ENCODE measurements at regions not wholly inside any gene's neighbourhood (a gene's known extent, or its start where the extent isn't known, plus 50 kb on each side); places are given as distances from the start of the nearest gene placed in this dataset.

GRCh38 chr1:115233598-115233997 is 104.5 kb downstream of the NGF start:
- DNase-seq: no peak

DNA sequence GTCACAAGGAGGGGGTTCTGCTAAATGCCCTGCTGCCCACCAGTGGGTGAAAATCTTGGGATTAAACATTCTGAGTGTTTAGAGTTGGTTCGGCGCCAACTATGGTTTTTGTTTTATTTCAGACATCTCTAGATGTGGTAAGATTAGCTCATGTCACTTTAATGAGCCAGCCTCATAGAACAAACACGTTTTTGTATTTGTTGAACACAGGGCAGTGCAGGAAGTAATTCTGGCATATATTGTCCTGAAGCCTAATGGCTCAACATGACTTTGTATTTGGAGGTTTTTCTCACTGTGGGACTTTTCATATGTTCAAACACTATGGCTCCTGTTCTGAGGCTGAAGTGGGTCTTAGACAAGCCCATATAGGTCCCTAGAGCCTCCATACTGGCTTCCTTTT is 107.8 kb downstream of the NGF start:
- no peak for DNase-seq

- DNase-seq: no peak
These were observed 109.0 kb downstream of the NGF start for GRCh38 chr1:115229016-115229415.

DNA sequence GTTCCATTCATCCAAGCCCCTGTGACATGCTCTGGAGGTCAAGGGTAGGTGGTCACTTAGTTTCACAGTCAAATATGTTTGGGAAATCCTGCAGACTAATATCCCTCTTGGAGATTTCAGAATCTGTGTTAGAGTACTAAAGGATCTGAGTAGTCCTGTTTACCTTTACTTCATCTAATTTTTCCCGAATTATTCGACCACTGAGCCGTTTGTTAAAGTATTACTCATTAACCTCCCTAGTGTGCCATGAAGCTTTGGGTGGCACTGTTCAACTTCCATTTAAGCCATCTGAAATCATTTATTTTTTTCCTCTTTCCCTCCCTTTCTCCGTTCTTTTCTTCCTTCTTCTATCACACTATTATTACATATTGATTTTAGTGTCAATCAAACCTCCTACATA is 109.9 kb downstream of the NGF start:
- no peak for DNase-seq

GRCh38 chr1:115227346-115228082 is 110.5 kb downstream of the NGF start:
- no peak for DNase-seq

GRCh38 chr1:115225993-115226685 is 111.9 kb downstream of the NGF start:
- DNase-seq: no peak

DNA sequence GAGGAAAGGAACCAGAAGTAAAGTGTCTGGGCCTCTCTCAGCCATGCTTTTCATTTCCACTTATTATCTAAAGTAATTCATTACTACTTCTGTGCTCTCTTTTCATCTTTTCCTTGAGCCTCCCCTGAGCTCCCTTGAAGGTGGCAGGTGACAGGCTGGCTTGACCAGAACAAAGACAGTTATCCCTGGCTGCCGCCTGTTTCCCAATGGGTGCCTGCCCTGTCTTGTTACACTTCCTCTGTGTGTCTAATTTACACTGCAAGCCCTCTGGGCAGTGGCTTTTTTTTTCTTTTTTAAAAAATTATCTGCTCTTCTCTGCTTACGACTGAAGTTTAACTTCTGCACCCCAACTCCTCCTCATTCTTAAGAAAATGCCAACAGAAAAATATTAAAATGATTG is 113.4 kb downstream of the NGF start:
- DNase-seq: no peak

DNA sequence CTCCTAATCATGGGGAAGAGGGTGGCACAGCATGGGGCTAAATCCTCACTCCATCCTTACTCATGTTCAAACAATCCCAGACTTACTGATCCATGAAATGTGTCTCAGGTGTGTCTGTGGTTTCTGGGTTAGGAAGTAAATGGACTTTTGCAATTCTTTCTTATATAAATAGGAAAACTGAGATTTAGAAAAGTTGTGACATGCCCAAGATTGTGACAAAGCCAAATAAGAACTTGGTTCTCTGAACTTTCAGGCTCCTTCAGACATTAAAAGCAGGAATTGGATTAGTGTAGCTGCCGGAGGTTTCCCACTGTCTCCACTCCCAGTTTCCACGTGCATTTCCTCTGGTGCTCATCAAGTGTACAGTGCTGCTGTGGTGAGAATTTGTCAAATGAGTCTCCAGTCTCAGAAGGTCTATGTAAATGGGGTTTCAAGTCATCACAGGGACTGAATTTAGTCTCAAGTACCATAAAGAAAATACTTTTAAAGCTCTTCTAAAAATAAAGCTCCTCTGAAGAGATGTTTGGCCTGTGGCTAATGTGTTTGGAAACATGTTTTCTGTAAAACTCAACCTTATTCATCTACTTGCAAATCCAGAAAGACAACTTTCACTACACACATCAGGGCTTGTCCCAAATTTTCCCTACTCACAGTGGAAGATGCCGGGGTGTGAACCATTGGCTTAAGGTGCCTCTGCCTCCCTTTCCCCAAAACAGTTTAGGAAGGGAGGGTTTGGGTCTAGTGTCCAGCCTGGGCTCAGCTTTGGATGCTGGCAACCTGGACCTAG is 115.2 kb downstream of the NGF start:
- no peak for DNase-seq

GRCh38 chr1:115220340-115221270 is 117.4 kb downstream of the NGF start:
- DNase-seq: no peak

DNA sequence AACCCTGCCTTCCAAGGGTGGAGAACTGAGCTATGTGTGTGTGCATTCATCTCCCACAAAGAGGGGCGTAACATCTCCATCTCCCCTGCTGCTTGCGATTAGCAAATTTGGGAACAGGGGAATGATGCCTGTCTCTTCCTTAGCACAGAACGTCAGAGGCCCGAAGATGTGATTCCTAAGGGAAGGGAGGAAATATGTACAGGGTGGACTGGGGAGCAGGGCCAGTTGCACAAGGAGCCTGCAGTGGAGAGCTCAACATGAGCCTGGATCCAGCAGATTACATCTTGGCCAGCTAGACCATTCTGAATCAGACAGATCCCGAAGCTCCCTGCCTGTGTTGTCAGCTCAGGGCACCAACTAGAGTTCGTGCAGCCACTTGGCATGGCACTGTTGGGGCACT is 118.1 kb downstream of the NGF start:
- no peak for DNase-seq

DNA sequence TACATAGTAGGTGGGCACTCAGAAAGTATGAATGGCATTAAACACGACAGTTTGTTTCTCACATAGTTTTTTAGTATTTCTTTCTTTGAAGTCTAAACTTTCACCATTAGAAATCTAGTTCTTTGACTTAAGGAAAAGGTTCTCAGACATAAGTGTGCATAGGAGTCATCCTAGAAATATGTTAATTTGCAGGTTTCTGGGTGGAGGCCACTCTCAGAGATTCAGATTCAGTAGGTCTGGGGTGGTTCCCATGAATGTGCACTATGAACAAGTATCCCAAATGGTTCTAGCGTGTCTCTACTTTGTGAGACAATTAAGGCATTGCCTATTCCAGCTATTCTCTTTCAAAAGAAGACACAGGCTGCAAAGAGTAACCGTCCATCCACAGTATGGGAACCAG is 119.3 kb downstream of the NGF start:
- no peak for DNase-seq

DNA sequence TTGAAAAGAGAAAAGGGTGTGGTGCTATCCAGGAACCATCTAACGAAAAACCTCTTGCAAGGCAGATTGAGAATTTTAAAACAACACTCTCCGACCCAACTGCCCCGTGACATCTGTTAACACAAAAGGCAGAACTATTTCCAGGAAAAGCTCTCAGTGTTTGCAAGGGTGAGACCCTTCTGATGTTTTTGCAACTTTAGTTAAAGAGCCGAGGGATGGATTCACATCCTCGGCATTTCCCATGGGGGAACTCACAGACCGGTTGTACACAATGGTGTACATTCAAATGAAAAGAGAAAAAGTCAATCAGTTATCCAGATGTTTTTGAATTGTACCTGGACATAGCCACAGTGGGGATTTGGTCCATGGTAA is 120.0 kb downstream of the NGF start:
- no peak for DNase-seq

DNA sequence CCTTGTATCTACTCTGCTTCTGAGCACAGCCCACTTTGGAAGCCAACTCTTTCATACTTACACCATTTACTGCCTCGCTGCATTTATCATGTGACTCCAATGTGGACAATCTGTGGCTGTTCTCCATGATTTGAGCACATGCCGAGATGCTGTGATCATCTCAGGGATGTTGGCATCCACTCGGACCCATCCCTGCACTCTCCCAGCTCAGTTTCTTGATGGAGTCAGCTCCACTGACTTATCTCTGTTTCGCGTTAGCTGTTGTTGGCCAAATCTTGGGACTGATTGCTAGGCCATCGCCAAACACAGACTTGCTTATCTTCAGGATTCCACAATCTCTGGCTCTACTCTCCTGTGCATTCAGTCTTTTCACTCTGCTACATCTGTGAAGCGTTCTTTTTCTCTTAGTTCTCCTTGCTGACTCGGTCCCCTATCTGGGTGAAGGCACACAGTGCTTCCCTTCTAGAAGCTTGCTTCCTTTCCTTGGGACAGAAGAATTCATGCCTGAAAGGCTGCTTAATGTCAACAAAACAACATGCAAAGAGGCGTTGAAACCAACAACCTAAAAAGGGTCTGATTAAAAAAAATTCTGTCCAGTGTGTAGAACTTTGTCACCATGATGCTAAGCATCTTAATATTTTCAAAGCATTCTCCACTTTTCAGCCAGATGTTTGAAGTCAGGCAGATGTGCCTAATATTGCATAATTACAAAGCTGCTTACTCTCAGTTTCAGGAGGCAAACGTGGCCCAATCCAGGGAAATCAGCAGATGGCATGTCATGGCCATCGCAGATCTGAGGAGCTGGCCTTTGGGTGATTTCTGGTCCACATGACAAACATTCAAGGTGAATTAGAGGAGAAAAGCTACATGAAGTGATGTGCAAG is 120.7 kb downstream of the NGF start:
- DNase-seq: no peak

GRCh38 chr1:115215703-115216521 is 122.1 kb downstream of the NGF start:
- DNase-seq: no peak

GRCh38 chr1:115215110-115215509 is 122.9 kb downstream of the NGF start:
- no peak for DNase-seq

- DNase-seq: no peak
These were observed 124.0 kb downstream of the NGF start for GRCh38 chr1:115214098-115214497.

GRCh38 chr1:115213130-115213529 is 123.8 kb upstream of the TSPAN2 start:
- DNase-seq: no peak

DNA sequence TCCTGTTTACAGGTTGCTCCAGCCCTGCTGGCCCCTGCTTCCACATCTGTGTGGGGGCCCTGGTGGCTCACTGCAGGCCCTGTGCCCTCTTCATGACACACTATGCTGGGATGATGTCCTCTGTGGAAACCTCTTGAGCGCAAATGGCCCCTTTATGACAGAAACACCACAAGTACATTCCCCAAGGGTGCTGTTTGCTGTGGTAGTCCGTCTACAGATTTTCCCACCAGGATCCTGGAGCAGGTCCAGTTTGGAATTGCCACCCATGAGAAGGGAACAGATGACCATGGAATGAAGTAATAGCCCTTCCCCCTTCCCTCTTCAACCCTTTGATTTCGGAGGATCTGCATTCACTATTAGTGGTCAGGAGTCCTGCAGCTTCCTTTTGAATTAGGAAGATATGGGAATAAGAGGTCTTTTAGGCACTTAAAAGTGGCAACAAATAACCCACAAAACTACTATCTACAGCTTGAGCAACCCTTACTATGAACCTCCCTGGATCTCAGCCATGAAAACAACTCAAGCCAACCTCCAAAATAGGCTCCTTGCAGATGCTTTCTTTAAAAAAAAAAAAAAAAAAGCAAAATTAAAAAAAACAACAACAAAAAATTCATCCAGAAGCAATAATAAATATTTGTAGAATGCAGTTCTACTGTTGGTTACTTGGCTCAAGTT is 121.9 kb upstream of the TSPAN2 start:
- DNase-seq: no peak

DNA sequence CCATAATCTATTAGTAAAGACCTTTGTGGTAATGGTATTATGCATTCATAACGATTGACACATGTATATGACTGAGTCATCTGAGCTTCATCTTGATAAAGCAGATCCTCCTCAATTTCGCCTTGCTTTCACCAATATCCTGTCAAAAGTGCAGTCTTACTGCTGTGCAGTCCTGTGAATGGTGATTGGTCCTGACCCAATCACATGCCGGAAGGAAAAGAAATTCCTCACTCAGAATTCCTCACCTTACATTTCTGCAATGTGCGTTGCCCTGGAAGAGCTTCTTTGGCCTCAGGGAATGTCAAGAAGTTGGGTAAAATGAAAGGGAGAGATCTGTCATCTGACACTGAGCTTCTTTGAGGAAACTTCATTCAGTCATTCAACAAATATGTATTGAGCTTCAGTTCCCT is 121.0 kb upstream of the TSPAN2 start:
- DNase-seq: no peak

DNA sequence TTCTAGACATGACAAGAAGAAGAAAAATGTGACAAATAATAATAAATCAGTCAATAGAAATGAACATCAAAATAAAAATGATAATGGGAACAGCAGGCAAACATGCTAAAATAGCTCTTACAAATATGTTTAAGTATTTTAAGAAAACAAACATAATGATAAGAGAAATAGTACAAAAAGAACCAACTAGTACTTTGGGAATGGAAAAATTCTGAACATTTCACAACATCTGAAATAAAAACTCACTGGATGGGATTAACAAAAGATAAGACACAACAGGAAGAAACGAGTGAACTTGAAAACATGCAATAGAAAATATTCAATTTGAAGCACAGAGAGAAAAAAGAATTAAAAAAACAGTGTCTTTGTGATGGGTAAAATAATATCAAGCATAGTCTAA is 115.2 kb upstream of the TSPAN2 start:
- no peak for DNase-seq

All from activated CD4-positive, alpha-beta T cell treated with anti-CD3 and anti-CD28 coated beads for 48 hours (primary cell).